ENCODE measurements at regions not wholly inside any gene's neighbourhood (a gene's known extent, or its start where the extent isn't known, plus 50 kb on each side); places are given as distances from the start of the nearest gene placed in this dataset.

DNA sequence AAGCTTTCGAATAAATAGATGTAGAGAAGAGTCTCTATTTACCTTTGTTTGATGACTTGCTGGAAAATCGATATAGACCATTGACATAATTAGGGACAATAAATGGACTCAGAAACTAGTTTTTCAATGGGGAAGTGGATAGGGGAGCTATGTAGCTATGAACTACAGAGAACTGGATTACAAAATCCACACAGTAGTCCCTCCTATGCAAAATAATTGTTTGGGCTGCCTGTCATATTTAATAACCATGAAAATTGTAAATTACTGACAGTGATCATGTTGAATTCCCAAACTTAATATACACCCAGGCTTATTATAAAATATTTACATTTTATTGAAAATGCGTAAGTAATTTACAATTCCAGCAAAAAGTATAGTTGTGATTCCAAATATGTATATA, 333.1 kb upstream of the FAM241A start:
- Histone ChIP-seq H3K4me3 (ENCODE audit: insufficient read depth, low read length) (no peak overlapping the region), H3K9me3 (ENCODE audit: low read depth, low read length) (no peaks in the 10 kb centered on the region), H3K4me2 (ENCODE audit: insufficient read depth, low read length) (no peak overlapping the region), H3K27ac (ENCODE audit: low read depth, low read length) (no peak overlapping the region), H3K27me3 (ENCODE audit: insufficient read depth, low read length) (no peaks in the 10 kb centered on the region), H3K79me2 (ENCODE audit: insufficient read depth, low read length) (no peaks in the 10 kb centered on the region), H2AFZ (ENCODE audit: low read length) (no peak overlapping the region), H4K20me1 (ENCODE audit: insufficient read depth, low read length) (no peaks in the 10 kb centered on the region), H3K36me3 (ENCODE audit: insufficient read depth, low read length) (no peaks in the 10 kb centered on the region), H3K4me1 (ENCODE audit: insufficient read depth, low read length) (no peaks in the 10 kb centered on the region)
- no peak for DNase-seq (ENCODE audit: insufficient read length, low spot score, missing footprints)
- TF ChIP-seq CTCF (IDR thresholded peaks at IDR 0.05; ENCODE audit: extremely low read depth, low read depth, low read length), result no peak

- Histone ChIP-seq H3K27ac (ENCODE audit: low read depth, low read length) (no peak overlapping the region), H3K27me3 (ENCODE audit: insufficient read depth, low read length) (no peaks in the 10 kb centered on the region), H3K4me2 (ENCODE audit: insufficient read depth, low read length) (no peak overlapping the region), H3K36me3 (ENCODE audit: insufficient read depth, low read length) (no peaks in the 10 kb centered on the region), H2AFZ (ENCODE audit: low read length) (no peak overlapping the region), H3K79me2 (ENCODE audit: insufficient read depth, low read length) (no peaks in the 10 kb centered on the region), H3K4me1 (ENCODE audit: insufficient read depth, low read length) (no peaks in the 10 kb centered on the region), H3K9me3 (ENCODE audit: low read depth, low read length) (no peaks in the 10 kb centered on the region), H4K20me1 (ENCODE audit: insufficient read depth, low read length) (no peaks in the 10 kb centered on the region), H3K4me3 (ENCODE audit: insufficient read depth, low read length) (no peak overlapping the region)
- DNase-seq (ENCODE audit: insufficient read length, low spot score, missing footprints), result no peak
- TF ChIP-seq CTCF (IDR thresholded peaks at IDR 0.05; ENCODE audit: extremely low read depth, low read depth, low read length), result no peak
Observed at GRCh38 chr4:111812760-111813159, 332.5 kb upstream of the FAM241A start.

DNA sequence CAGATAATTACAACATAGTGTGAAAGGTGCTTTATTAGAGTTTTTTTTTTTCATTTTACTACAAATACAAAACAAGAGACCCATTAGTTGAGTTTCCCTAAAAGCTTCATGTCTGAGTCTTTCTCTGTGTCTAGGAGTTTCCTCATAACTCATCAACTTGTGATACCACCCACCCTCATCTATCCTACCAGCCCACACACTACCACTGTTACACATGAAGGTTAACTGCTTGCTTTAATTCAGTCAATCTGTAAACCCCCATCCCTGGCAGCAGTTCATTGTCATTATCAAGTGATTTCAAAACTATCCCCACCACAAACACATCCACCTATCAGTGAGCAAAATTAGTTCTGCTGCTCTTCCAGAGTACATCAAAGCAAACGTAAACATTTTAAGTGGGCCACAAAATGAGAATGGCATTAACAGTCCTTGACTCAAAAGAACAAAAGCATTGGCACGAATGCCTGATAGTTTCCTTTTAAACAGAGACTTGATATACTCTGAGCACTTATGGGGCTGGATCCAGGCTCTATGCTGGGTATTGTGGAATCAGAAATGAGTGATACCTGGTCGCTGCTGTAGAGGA, 331.6 kb upstream of the FAM241A start:
- Histone ChIP-seq H2AFZ (ENCODE audit: low read length) (no peak overlapping the region), H3K4me3 (ENCODE audit: insufficient read depth, low read length) (no peak overlapping the region), H3K27ac (ENCODE audit: low read depth, low read length) (no peak overlapping the region), H3K9me3 (ENCODE audit: low read depth, low read length) (no peaks in the 10 kb centered on the region), H4K20me1 (ENCODE audit: insufficient read depth, low read length) (no peaks in the 10 kb centered on the region), H3K4me2 (ENCODE audit: insufficient read depth, low read length) (no peak overlapping the region), H3K36me3 (ENCODE audit: insufficient read depth, low read length) (no peaks in the 10 kb centered on the region), H3K4me1 (ENCODE audit: insufficient read depth, low read length) (no peaks in the 10 kb centered on the region), H3K79me2 (ENCODE audit: insufficient read depth, low read length) (no peaks in the 10 kb centered on the region), H3K27me3 (ENCODE audit: insufficient read depth, low read length) (no peaks in the 10 kb centered on the region)
- DNase-seq (ENCODE audit: insufficient read length, low spot score, missing footprints), result no peak
- TF ChIP-seq CTCF (IDR thresholded peaks at IDR 0.05; ENCODE audit: extremely low read depth, low read depth, low read length), result no peak

- no peak for DNase-seq (ENCODE audit: insufficient read length, low spot score, missing footprints)
- H2AFZ ChIP-seq (ENCODE audit: low read length), result no peak overlapping the region
- no peak for TF ChIP-seq CTCF (IDR thresholded peaks at IDR 0.05; ENCODE audit: extremely low read depth, low read depth, low read length)
- no peaks in the 10 kb centered on the region for H3K36me3 ChIP-seq (ENCODE audit: insufficient read depth, low read length)
- H3K4me3 ChIP-seq (ENCODE audit: insufficient read depth, low read length), result no peak overlapping the region
- H3K79me2 ChIP-seq (ENCODE audit: insufficient read depth, low read length), result no peaks in the 10 kb centered on the region
- H3K4me2 ChIP-seq (ENCODE audit: insufficient read depth, low read length), result no peak overlapping the region
- H3K27ac ChIP-seq (ENCODE audit: low read depth, low read length), result no peak overlapping the region
- no peaks in the 10 kb centered on the region for H3K27me3 ChIP-seq (ENCODE audit: insufficient read depth, low read length)
- H4K20me1 ChIP-seq (ENCODE audit: insufficient read depth, low read length), result no peaks in the 10 kb centered on the region
- H3K4me1 ChIP-seq (ENCODE audit: insufficient read depth, low read length), result no peaks in the 10 kb centered on the region
- no peaks in the 10 kb centered on the region for H3K9me3 ChIP-seq (ENCODE audit: low read depth, low read length)
Observed at GRCh38 chr4:111814961-111815360, 330.3 kb upstream of the FAM241A start.

All from osteoblast (primary cell).